ENCODE measurements at regions not wholly inside any gene's neighbourhood (a gene's known extent, or its start where the extent isn't known, plus 50 kb on each side); places are given as distances from the start of the nearest gene placed in this dataset.

- DNase-seq (ENCODE audit: low read depth, low spot score), result no peak
Measured at GRCh38 chr2:205937211-205937610, 148.8 kb downstream of the INO80D start.

- no peak for DNase-seq (ENCODE audit: low read depth, low spot score)
Measured at GRCh38 chr2:205936446-205936845, 149.5 kb downstream of the INO80D start.

- no peak for DNase-seq (ENCODE audit: low read depth, low spot score)
Measured at GRCh38 chr2:205934443-205934842, 151.5 kb downstream of the INO80D start.

GRCh38 chr2:205932861-205933260, 153.1 kb downstream of the INO80D start:
- DNase-seq (ENCODE audit: low read depth, low spot score), result no peak

- DNase-seq (ENCODE audit: low read depth, low spot score), result no peak
Measured at GRCh38 chr2:205931388-205931787, 154.6 kb downstream of the INO80D start.

- no peak for DNase-seq (ENCODE audit: low read depth, low spot score)
Measured at GRCh38 chr2:205930209-205930608, 155.8 kb downstream of the INO80D start.

GRCh38 chr2:205929246-205929942, 156.6 kb downstream of the INO80D start:
- no peak for DNase-seq (ENCODE audit: low read depth, low spot score)

- peak; percentile 39 for DNase-seq (ENCODE audit: low read depth, low spot score)
Measured at GRCh38 chr2:205925373-205926337, 160.3 kb downstream of the INO80D start.

GRCh38 chr2:205924676-205925075, 161.3 kb downstream of the INO80D start:
- DNase-seq (ENCODE audit: low read depth, low spot score), result no peak

GRCh38 chr2:205915130-205915524, 170.8 kb downstream of the INO80D start:
- DNase-seq (ENCODE audit: low read depth, low spot score), result no peak

GRCh38 chr2:205914213-205915129, 171.5 kb downstream of the INO80D start:
- no peak for DNase-seq (ENCODE audit: low read depth, low spot score)

GRCh38 chr2:205913668-205914067, 172.3 kb downstream of the INO80D start:
- DNase-seq (ENCODE audit: low read depth, low spot score), result no peak

- DNase-seq (ENCODE audit: low read depth, low spot score), result no peak
Measured at GRCh38 chr2:205911306-205911705, 174.7 kb downstream of the INO80D start.

GRCh38 chr2:205909184-205909572, 176.8 kb downstream of the INO80D start:
- no peak for DNase-seq (ENCODE audit: low read depth, low spot score)

- no peak for DNase-seq (ENCODE audit: low read depth, low spot score)
Measured at GRCh38 chr2:205908212-205909183, 177.5 kb downstream of the INO80D start.

- DNase-seq (ENCODE audit: low read depth, low spot score), result no peak
Measured at GRCh38 chr2:205906419-205906818, 179.6 kb downstream of the INO80D start.

GRCh38 chr2:205905576-205905975, 180.4 kb downstream of the INO80D start:
- DNase-seq (ENCODE audit: low read depth, low spot score), result no peak

GRCh38 chr2:205904873-205905272, 181.1 kb downstream of the INO80D start:
- DNase-seq (ENCODE audit: low read depth, low spot score), result no peak

GRCh38 chr2:205903549-205904129, 182.3 kb downstream of the INO80D start:
- DNase-seq (ENCODE audit: low read depth, low spot score), result no peak

GRCh38 chr2:205902900-205903237, 183.1 kb downstream of the INO80D start:
- DNase-seq (ENCODE audit: low read depth, low spot score), result no peak
